Stimulated activated CD4-positive, alpha-beta T cell treated with anti-CD3 and anti-CD28 coated beads, TNF-alpha, amount 100 ng/mL, for 48 hours (primary cell): ENCODE measurements at regions not wholly inside any gene's neighbourhood (a gene's known extent, or its start where the extent isn't known, plus 50 kb on each side); places are given as distances from the start of the nearest gene placed in this dataset.
"Not testable (repeated sequence)": the region's sequence is repeated elsewhere in the genome, so short reads cannot be mapped to it uniquely, and the experiment has no call there.

ENCODE experiments used
- DNase-seq, 3 donors: peaks; one replicate each; pipeline ENCODE4 v3.0.0-alpha.2; 2020; ENCODE audit warnings: low read depth in 3 of 3

GRCh38 chr3:4222574-4223175, 80.5 kb upstream of the SETMAR start:
- DNase-seq, result no peak

GRCh38 chr3:4223777-4224176, 79.4 kb upstream of the SETMAR start:
- no peak for DNase-seq

GRCh38 chr3:4224331-4224730, 78.8 kb upstream of the SETMAR start:
- DNase-seq, result no peak

- no peak for DNase-seq
These were observed 78.1 kb upstream of the SETMAR start for GRCh38 chr3:4225005-4225471.

- no peak for DNase-seq
These were observed 74.9 kb upstream of the SETMAR start for GRCh38 chr3:4228295-4228694.

GRCh38 chr3:4231041-4231440, 72.1 kb upstream of the SETMAR start:
- no peak for DNase-seq

GRCh38 chr3:4232798-4233197, 70.4 kb upstream of the SETMAR start:
- DNase-seq, result no peak

- DNase-seq, result no peak
These were observed 69.7 kb upstream of the SETMAR start for GRCh38 chr3:4233488-4233887.

GRCh38 chr3:4234889-4235288, 68.3 kb upstream of the SETMAR start:
- DNase-seq, result no peak

- no peak for DNase-seq
These were observed 67.5 kb upstream of the SETMAR start for GRCh38 chr3:4235690-4236089.

GRCh38 chr3:4241595-4242170, 61.5 kb upstream of the SETMAR start:
- no peak for DNase-seq

GRCh38 chr3:4245671-4246070, 57.5 kb upstream of the SETMAR start:
- DNase-seq, result no peak

GRCh38 chr3:4247391-4247790, 55.8 kb upstream of the SETMAR start:
- DNase-seq, result no peak

GRCh38 chr3:4250064-4250463, 53.1 kb upstream of the SETMAR start:
- no peak for DNase-seq

GRCh38 chr3:4251412-4251811, 51.8 kb upstream of the SETMAR start:
- DNase-seq, result no peak

GRCh38 chr3:4253072-4253832, 49.9 kb upstream of the SETMAR start:
- not testable (repeated sequence) for DNase-seq
